Astrocyte (in vitro differentiated cells and primary cell): ENCODE measurements at regions not wholly inside any gene's neighbourhood (a gene's known extent, or its start where the extent isn't known, plus 50 kb on each side); places are given as distances from the start of the nearest gene placed in this dataset.
A peak's percentile ranks its signal among the peaks of the same experiment; 100 is the strongest.
"Not testable (repeated sequence)": the region's sequence is repeated elsewhere in the genome, so short reads cannot be mapped to it uniquely, and the experiment has no call there.

Experiments used
- DNase-seq: peaks from one replicate; pipeline ENCODE4 v3.0.0-alpha.2; 2010; ENCODE audit warnings: low read depth
- FAIRE-seq: peaks from 2 replicates; lab custom pipeline; 2011; peaks lifted over from hg19 to GRCh38; lab: Jason Lieb, UNC
- H2AFZ ChIP-seq: 2 replicates; pipeline ENCODE4 v1.6.0; 2012; ENCODE audit warnings: low read depth, low read length, inconsistent platforms
- H3K27ac ChIP-seq: 2 replicates; pipeline ENCODE4 v1.5.1; 2011; ENCODE audit warnings: low read depth, low read length, inconsistent platforms
- H3K27me3 ChIP-seq: 2 replicates; pipeline ENCODE4 v1.6.0; 2011; ENCODE audit warnings: low read length, inconsistent platforms; ENCODE audit not compliant: insufficient read depth
- H3K36me3 ChIP-seq: 2 replicates; pipeline ENCODE4 v1.5.1; 2011; ENCODE audit warnings: low read length, inconsistent platforms; ENCODE audit not compliant: insufficient read depth
- H3K4me1 ChIP-seq: 2 replicates; pipeline ENCODE4 v1.5.1; 2011; ENCODE audit warnings: low read length, inconsistent platforms; ENCODE audit not compliant: insufficient read depth
- H3K4me2 ChIP-seq: 2 replicates; pipeline ENCODE4 v1.6.0; 2012; ENCODE audit warnings: low read length, inconsistent platforms
- H3K4me3 ChIP-seq: 2 replicates; pipeline ENCODE4 v1.5.1; 2011; ENCODE audit warnings: low read depth, mild to moderate bottlenecking, low read length, inconsistent platforms; ENCODE audit not compliant: insufficient read depth
- H3K79me2 ChIP-seq: 2 replicates; pipeline ENCODE4 v1.6.0; 2012; ENCODE audit warnings: mild to moderate bottlenecking, low read length, inconsistent platforms; ENCODE audit not compliant: insufficient read depth
- H3K9ac ChIP-seq: 2 replicates; pipeline ENCODE4 v1.6.0; 2012; ENCODE audit warnings: mild to moderate bottlenecking, low read length, inconsistent platforms
- H3K9me3 ChIP-seq: 2 replicates; pipeline ENCODE4 v1.5.1; 2012; ENCODE audit warnings: low read depth, mild to moderate bottlenecking, low read length, inconsistent platforms; ENCODE audit not compliant: insufficient read depth
- H4K20me1 ChIP-seq: 2 replicates; pipeline ENCODE4 v1.6.0; 2012; ENCODE audit warnings: low read length, inconsistent platforms; ENCODE audit not compliant: insufficient read depth
- H3K27ac Mint-ChIP-seq: one replicate; pipeline ENCODE4 v1.8.0; 2021; ENCODE audit warnings: mild to moderate bottlenecking, mixed read lengths; ENCODE audit not compliant: unreplicated experiment
- H3K27me3 Mint-ChIP-seq: one replicate; pipeline ENCODE4 v1.8.0; 2021; ENCODE audit warnings: low read depth, mixed read lengths; ENCODE audit not compliant: unreplicated experiment
- H3K36me3 Mint-ChIP-seq: one replicate; pipeline ENCODE4 v1.8.0; 2021; ENCODE audit warnings: low read depth, mixed read lengths; ENCODE audit not compliant: unreplicated experiment
- H3K4me1 Mint-ChIP-seq: one replicate; pipeline ENCODE4 v1.8.0; 2021; ENCODE audit warnings: low read depth, mixed read lengths; ENCODE audit not compliant: unreplicated experiment
- H3K4me3 Mint-ChIP-seq: one replicate; pipeline ENCODE4 v1.8.0; 2021; ENCODE audit warnings: mild to moderate bottlenecking, moderate library complexity, mixed read lengths; ENCODE audit not compliant: unreplicated experiment
- H3K9me3 Mint-ChIP-seq: one replicate; pipeline ENCODE4 v1.8.0; 2021; ENCODE audit warnings: mild to moderate bottlenecking, mixed read lengths; ENCODE audit not compliant: unreplicated experiment
- EZH2 ChIP-seq: IDR thresholded peaks from 2 replicates; pipeline ENCODE4 v1.6.1; 2012; ENCODE audit warnings: mild to moderate bottlenecking, low read length, inconsistent platforms; ENCODE audit not compliant: insufficient read depth
- TF ChIP-seq, protein P1 (sequence below): IDR thresholded peaks from 2 replicates; pipeline ENCODE4 v1.5.1; 2011; ENCODE audit warnings: low read depth, mild to moderate bottlenecking, inconsistent platforms, low read length, moderate library complexity; ENCODE audit not compliant: insufficient read depth

DNA sequence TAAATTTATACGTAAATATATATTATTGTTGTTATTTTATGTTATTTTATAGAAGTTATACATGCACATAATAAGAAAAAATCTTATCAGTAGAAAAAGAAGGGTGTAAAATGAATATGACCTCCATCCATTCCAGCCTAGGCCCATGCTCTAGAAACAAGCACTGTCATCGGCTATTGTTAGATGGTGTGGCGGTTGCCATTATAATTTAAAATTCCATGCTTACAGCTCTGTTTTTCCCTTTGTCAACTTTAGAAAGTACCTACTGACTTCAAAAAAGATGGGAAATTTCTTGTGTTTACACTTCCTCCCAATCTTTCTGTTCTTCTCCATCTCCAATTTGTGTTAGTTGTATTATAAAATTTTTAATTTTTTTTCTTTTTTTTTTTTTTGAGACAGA, 61.9 kb upstream of the RDX start:
- Histone ChIP-seq H3K4me1 (peaks cover 5% of the 10 kb centered on the region), H4K20me1 (no peaks in the 10 kb centered on the region), H3K27me3 (no peaks in the 10 kb centered on the region), H3K4me3 (no peak overlapping the region), H2AFZ (no peak overlapping the region), H3K9me3 (no peaks in the 10 kb centered on the region), H3K36me3 (no peaks in the 10 kb centered on the region), H3K4me2 (no peak overlapping the region), H3K27ac (no peak overlapping the region), H3K79me2 (no peaks in the 10 kb centered on the region), H3K9ac (no peak overlapping the region)
- TF ChIP-seq, protein P1, sequence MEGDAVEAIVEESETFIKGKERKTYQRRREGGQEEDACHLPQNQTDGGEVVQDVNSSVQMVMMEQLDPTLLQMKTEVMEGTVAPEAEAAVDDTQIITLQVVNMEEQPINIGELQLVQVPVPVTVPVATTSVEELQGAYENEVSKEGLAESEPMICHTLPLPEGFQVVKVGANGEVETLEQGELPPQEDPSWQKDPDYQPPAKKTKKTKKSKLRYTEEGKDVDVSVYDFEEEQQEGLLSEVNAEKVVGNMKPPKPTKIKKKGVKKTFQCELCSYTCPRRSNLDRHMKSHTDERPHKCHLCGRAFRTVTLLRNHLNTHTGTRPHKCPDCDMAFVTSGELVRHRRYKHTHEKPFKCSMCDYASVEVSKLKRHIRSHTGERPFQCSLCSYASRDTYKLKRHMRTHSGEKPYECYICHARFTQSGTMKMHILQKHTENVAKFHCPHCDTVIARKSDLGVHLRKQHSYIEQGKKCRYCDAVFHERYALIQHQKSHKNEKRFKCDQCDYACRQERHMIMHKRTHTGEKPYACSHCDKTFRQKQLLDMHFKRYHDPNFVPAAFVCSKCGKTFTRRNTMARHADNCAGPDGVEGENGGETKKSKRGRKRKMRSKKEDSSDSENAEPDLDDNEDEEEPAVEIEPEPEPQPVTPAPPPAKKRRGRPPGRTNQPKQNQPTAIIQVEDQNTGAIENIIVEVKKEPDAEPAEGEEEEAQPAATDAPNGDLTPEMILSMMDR = no peak
- no peak for TF ChIP-seq EZH2
- Mint-ChIP-seq H3K4me3 (no peak overlapping the region), H3K27me3 (no peaks in the 10 kb centered on the region), H3K36me3 (no peaks in the 10 kb centered on the region), H3K4me1 (peaks cover 27% of the 10 kb centered on the region), H3K9me3 (no peaks in the 10 kb centered on the region), H3K27ac (no peak overlapping the region)
- DNase-seq (no peak), FAIRE-seq (no peak)

DNA sequence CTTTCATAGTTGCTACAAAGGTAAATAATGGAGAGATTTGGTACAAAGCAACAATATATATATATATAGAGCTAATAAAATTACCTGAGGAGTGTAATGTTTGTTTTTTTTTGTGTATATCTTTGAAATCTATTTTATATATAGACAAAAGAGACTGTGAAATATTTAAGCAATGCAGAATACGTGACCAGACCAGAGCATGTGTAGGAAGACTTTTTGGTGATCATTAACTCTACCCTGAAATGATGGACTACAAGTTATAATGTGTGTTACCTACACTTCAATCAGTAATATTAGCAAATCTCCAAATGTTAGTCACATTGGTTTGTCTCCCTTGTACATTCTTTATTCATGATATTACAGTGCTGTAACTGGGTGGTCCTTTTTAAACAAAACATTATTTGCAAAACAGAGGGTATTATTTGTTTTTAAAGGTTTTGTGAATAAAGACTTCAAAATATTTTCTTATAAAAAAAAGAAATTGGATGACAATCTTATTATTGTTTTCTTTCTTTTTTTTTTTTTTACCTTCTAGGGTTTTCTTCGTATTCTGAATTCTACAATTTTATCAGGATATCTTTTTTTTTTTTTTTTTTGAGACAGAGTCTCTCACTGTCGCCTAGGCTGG, 64.5 kb upstream of the RDX start:
- not testable (repeated sequence) for H3K27ac ChIP-seq, DNase-seq, H3K9me3 Mint-ChIP-seq, H4K20me1 ChIP-seq, H3K36me3 Mint-ChIP-seq, H3K79me2 ChIP-seq, H3K36me3 ChIP-seq, H3K27ac Mint-ChIP-seq, H2AFZ ChIP-seq, H3K27me3 ChIP-seq, H3K4me3 Mint-ChIP-seq, H3K4me1 ChIP-seq, H3K27me3 Mint-ChIP-seq, H3K9ac ChIP-seq, FAIRE-seq, H3K4me3 ChIP-seq, H3K9me3 ChIP-seq, H3K4me2 ChIP-seq
- H3K4me1 Mint-ChIP-seq = peaks cover 22% of the 10 kb centered on the region

GRCh38 chr11:110362971-110363509, 66.6 kb upstream of the RDX start:
- Histone ChIP-seq H3K79me2 (no peaks in the 10 kb centered on the region), H4K20me1 (no peaks in the 10 kb centered on the region), H3K9ac (no peak overlapping the region), H3K4me1 (peaks cover 4% of the 10 kb centered on the region), H3K4me3 (no peak overlapping the region), H3K36me3 (no peaks in the 10 kb centered on the region), H3K27ac (no peak overlapping the region), H3K27me3 (no peaks in the 10 kb centered on the region), H3K9me3 (no peaks in the 10 kb centered on the region), H2AFZ (peak overlapping the region; percentile 76), H3K4me2 (peak overlapping the region; percentile 44)
- Mint-ChIP-seq H3K4me1 (peaks cover 10% of the 10 kb centered on the region), H3K27me3 (no peaks in the 10 kb centered on the region), H3K27ac (peak overlapping the region; percentile 56), H3K9me3 (no peaks in the 10 kb centered on the region), H3K36me3 (no peaks in the 10 kb centered on the region), H3K4me3 (no peak overlapping the region)
- TF ChIP-seq, protein P1 = no peak
- no peak for TF ChIP-seq EZH2
- FAIRE-seq = no peak
- no peak for DNase-seq
